Lower leg skin (tissue), 4 donors: ENCODE measurements at regions not wholly inside any gene's neighbourhood (a gene's known extent, or its start where the extent isn't known, plus 50 kb on each side); places are given as distances from the start of the nearest gene placed in this dataset.

Experiments used
- DNase-seq, 2 donors: peaks; one replicate each; pipeline ENCODE4 v3.0.0-alpha.2; 2019; ENCODE audit warnings: low spot score in 2 of 2
- H3K4me3 ChIP-seq: fragments of 200-600 bp; sonication (generic); 2 replicates; pipeline ENCODE4 v1.5.1; 2017; ENCODE audit warnings: mild to moderate bottlenecking, low read depth; ENCODE audit not compliant: poor library complexity, severe bottlenecking
- CTCF ChIP-seq, 3 donors: fragments of 450-650 bp; IDR thresholded peaks; one replicate each; pipeline ENCODE4 v1.5.1; 2016; ENCODE audit warnings: antibody characterized with exemption in 3 of 3, mild to moderate bottlenecking in 3 of 3, moderate library complexity in 2 of 3
- POLR2A ChIP-seq, 2 donors: fragments of 450-650 bp; IDR thresholded peaks; one replicate each; pipeline ENCODE4 v1.6.1; 2016 to 2017; ENCODE audit warnings: antibody characterized with exemption in 2 of 2, mild to moderate bottlenecking in 1 of 2, moderate library complexity in 1 of 2
- WGBS, 2 donors: methylation state at CpG; one replicate each; pipeline ENCODE4 v1.1.5; 2018; 5-methylcytosine and 5-hydroxymethylcytosine counted together
- intact Hi-C: fragments of 100-400 bp; cut with DNase I; formaldehyde crosslinking; loops from one replicate; pipeline ENCODE4 v1.15.0; 2023; ENCODE audit warnings: low total_unique reads

GRCh38 chr13:91066745-91067144 lies 280.7 kb upstream of the MIR17HG start:
- TF ChIP-seq POLR2A (IDR thresholded peaks at IDR 0.05): no peak
- TF ChIP-seq CTCF (IDR thresholded peaks at IDR 0.05): no peak
- no peak overlapping the region for H3K4me3 ChIP-seq
- DNase-seq: no peak
- WGBS, 2 donors: 69 to 76% methylated on average over 4 of the region's 4 CpGs
- intact Hi-C loops: no loop called here

GRCh38 chr13:91072486-91072885 lies 275.0 kb upstream of the MIR17HG start:
- WGBS, 2 donors: 89% methylated on average over 2 of the region's 2 CpGs
- DNase-seq: no peak

GRCh38 chr13:91074091-91074490 lies 273.4 kb upstream of the MIR17HG start:
- no peak for TF ChIP-seq CTCF (IDR thresholded peaks at IDR 0.05)
- no peak for TF ChIP-seq POLR2A (IDR thresholded peaks at IDR 0.05)
- no peak for DNase-seq
- intact Hi-C loops: no loop called here
- H3K4me3 ChIP-seq: no peak overlapping the region
- 77 to 83% methylated on average over 2 of the region's 2 CpGs for WGBS, 2 donors

More at GRCh38 chr13:91072486-91072885, 275.0 kb upstream of the MIR17HG start:
- intact Hi-C loops: no loop called here
- no peak for TF ChIP-seq POLR2A (IDR thresholded peaks at IDR 0.05)
- no peak for TF ChIP-seq CTCF (IDR thresholded peaks at IDR 0.05)
- H3K4me3 ChIP-seq: no peak overlapping the region

GRCh38 chr13:91076830-91077229 lies 270.7 kb upstream of the MIR17HG start:
- WGBS, 2 donors: 90 to 92% methylated on average over 2 of the region's 2 CpGs
- intact Hi-C loops: no loop called here
- H3K4me3 ChIP-seq: no peak overlapping the region
- TF ChIP-seq POLR2A (IDR thresholded peaks at IDR 0.05) (no peak), CTCF (IDR thresholded peaks at IDR 0.05) (no peak)
- DNase-seq: no peak

- intact Hi-C loops: no loop called here
- no peak for DNase-seq
- WGBS, 2 donors: 32 to 36% methylated on average over 4 of the region's 4 CpGs
These were observed 269.3 kb upstream of the MIR17HG start for GRCh38 chr13:91078093-91078679.

More at GRCh38 chr13:91078093-91078679, 269.3 kb upstream of the MIR17HG start:
- H3K4me3 ChIP-seq: no peak overlapping the region
- TF ChIP-seq CTCF (IDR thresholded peaks at IDR 0.05) (no peak), POLR2A (IDR thresholded peaks at IDR 0.05) (no peak)
